SW480 (cell line): ENCODE measurements at regions not wholly inside any gene's neighbourhood (a gene's known extent, or its start where the extent isn't known, plus 50 kb on each side); places are given as distances from the start of the nearest gene placed in this dataset.
"Not testable (repeated sequence)": the region's sequence is repeated elsewhere in the genome, so short reads cannot be mapped to it uniquely, and the experiment has no call there.

Experiments
- DNase-seq: peaks from one replicate; pipeline ENCODE4 v3.0.0-alpha.2; 2016; ENCODE audit warnings: low spot score

DNA sequence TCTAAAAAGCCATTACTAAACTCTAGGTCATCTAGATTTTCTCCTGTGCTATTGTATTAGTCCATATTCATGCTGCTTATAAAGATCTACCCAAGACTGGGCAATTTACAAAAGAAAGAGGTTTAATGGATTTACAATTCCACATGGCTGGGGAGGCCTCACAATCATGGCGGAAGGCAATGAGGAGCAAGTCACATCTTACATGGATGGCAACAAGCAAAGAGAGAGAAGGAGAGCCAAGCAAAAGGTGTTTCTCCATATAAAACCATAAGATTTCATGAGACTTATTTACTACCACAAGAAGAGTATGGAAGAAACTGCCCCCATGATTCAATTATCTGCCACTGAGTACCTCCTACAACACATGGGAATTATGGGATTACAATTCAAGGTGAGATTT, 69.6 kb upstream of the CCDC6 start:
- DNase-seq = not testable (repeated sequence)

DNA sequence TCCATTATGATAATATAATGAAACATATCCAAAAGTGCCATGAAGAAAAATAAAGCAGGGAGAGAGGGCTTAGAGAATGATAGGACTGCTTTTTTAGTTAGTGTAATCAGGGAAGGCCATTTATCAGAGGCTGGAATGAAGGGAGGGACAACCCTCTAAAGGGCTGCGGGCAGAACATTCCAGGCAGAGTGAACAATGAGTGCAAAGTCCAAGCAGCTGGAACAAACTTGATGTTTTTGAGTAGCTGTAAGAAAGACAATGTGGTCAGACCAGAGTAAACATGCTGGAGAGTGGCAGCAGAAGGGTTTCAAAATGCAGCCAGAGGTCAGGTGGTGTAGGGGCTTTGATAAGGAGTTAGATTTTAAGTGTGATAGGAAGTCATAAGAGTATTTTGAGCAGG, 65.6 kb upstream of the CCDC6 start:
- peak; percentile 86 for DNase-seq

DNA sequence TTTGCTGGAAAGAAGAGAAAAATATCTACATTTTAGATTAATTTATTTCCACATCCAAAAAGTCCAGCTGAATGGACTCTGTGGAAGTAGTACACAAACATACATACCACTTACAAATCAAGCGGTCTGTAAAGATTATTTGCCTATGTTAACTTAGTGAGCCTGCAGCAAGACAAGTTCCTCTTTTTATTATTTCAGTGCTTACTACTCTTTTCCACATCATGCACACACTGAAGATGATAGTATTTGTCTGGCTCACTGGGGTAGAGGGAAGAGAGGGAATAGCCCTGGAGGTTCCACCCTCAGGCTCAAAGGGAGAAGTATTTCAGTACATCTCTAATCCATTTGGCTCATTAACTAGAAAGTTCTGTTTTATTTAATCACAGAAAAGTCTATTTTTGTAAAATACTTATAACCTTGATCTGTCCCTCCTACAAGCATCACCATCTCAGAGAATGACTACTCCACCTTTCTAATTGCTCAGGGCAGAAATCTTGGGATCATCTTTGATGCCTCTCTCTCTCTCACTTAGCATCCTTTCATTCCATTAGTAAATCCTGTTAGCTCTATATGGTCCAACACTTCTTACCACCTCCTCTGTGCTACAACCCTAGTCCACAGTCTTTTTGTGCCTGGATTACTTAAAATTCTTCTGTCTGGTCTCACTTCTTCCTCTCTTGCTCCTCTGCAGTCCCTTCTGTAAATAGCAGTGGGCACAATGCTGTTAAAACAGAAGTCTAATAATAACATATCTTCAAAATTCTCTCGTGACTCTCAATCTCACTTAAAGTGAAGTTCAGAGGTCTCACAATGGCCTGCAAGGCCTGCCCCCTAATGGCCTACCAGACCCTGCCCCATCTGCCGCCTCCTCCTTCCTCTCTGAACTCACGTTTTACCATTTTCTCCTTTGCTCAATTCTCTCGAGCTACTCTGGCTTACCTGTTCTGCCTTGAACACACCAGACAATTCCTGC, 64.3 kb upstream of the CCDC6 start:
- no peak for DNase-seq

DNA sequence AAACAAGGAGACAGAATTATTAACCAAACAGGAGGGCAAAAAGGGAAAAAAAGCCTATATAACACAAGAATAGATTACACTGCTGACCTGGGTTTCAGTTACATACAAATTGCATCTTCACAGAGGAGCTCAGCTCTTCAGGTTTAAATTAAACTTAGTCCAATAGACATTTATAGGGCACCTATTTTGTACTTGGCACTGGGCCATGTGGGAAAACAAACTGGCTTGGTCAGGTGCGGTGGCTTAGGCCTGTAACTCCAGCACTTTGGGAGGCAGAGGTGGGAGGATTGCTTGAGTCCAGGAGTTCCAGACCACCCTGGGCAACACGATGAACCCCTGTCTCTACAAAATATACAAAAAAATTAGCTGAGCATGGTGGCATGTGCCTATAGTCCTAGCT, 62.3 kb upstream of the CCDC6 start:
- no peak for DNase-seq

DNA sequence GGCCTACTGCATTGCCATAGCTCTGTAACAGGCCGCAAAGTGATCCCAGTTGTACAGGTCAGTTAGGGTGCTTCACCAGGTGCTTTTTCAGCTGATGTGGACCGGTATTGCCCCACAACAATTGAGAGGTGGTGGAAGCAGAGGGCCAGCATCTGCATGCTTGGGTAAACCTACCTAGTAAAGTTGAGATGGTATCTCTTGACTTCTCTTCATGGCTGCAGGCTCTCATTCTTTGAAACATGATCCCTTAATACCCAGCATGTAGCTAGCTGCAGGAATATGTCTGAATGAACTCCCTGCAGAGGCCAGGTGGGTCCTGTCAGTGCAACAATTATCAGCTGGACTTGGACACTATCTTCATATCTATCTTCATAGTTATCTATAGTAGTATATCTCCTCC, 60.7 kb upstream of the CCDC6 start:
- no peak for DNase-seq

DNA sequence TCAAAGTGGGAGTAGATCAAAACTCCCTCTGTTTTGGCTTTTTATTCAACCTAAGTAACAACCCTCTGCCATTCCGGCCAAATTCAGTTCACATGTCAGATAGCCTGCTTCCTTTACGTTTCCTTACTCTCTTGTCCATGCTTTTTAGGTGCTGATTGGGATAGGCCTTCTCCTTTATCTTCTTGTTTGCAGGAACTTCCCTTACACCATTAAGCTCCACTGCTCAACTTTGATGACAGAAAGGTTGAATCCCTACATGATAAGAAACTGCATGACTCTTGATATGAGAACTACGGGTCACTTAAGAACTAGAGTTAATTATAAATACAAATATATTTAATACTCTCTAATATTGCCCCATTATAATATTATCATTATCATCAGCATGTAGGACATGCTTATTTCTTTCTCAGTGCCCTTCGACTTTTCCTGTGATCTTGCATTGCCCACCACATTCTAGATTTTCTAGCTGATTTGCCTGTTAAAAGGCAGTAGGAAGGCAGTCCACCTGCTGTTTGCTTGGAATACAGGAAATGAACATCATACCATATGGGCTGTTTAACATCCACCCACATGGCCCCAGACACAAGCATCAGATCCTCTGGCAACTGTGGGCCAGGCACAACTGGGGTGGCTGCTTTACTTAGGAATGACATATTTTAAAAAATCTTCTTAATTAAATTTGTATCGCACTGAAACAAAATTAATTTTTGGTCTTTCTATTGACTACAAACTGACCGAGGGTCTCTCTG, 59.7 kb upstream of the CCDC6 start:
- DNase-seq = no peak

DNA sequence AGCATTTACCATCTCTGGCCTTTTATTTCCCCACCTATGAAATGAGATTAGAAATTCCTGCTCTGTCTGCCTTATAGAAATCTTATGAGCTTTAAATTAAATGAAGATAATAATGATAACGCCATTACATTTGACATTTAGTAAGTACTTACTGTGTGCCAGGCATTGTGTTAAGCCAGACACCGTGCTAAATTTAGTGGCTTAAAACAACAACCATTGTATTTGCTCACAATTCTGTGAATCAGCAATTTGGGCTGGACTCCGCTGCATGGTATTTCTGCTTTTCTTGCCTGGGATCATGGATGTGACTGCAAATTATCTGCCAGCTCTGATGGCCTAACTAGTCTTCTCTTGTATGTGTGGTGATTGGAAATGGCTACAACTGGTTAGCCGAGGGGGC, 56.4 kb upstream of the CCDC6 start:
- DNase-seq = no peak

DNA sequence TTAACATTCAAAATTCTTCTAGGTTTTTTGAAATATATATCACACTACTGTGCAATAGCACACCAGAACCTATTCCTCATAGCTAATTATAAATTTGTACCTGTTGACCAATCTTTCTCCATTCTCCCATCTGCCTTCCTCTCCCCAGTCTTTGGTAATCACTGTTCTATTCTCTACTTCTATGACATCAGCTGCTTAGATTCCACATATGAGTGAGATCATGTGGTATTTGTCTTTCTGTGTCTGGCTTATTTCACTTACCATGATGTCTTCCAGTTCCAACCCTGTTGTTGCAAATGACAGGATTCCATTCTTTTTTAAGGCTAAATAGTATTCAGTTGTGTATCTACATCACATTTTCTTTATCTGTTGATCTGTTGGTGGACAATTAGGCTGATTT, 54.4 kb upstream of the CCDC6 start:
- DNase-seq = no peak

DNA sequence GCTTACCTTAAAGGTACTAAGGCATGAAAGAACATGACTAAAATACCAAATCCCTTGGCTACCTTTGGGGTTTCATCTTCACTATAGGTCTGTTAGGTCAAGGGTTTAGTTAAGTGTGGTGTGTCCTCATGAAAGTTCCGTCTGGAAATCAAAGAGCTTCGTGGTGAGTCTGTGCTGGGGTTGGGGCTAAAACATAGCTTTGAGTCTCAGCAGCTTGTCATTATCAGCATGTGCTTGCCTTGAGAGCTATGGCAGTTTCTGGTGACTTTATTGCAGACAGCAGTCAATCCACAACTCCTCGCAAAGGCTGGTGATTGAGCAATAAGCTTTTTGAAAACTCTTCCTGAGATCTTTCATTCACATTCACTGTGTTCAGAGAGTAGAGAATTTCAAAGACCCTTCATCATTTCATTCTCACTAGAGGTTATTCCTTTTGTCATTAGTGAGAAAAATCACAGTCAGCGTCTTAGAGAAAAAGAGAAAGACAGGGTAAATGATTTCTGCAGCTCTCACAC, 53.2 kb upstream of the CCDC6 start:
- no peak for DNase-seq

DNA sequence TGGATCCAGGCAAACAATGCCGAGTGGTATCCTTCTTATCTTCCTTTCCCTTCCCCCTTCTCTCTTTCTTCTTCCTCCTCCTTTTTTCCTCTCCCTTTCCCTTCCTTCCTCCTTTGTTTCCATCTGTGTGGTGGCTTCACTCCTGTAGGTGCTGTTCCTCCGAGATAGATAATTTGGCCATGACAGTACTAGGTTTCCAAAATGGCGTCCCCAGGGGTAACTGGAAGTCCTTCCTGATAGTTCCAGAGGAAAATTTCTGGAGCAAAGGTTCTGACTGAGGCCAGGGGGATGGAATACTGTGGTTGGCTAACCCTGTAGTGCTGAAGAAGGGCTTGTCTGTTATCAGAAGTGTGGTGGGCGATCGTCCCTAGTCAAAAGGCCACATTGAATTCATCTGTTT, 52.5 kb upstream of the CCDC6 start:
- DNase-seq = no peak

DNA sequence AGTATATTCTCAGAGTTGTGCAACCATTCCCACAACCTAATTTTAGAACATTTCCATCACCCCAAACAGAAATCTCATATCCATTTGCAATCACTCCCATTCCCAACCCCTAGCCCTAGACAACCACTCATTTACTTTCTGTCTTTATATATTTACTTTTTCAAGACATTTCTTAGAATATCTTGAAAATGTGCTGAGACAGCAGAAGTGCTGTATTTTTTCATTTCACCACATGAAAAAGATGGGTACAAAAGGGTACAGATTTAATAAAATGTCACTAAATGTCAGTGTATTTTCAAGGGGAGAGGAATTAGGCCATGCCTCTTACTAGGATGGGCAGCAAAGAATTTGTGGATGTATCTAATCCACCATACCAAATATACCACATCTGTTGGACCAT, 51.6 kb upstream of the CCDC6 start:
- DNase-seq = no peak
